ENCODE measurements at regions not wholly inside any gene's neighbourhood (a gene's known extent, or its start where the extent isn't known, plus 50 kb on each side); places are given as distances from the start of the nearest gene placed in this dataset.

- TF ChIP-seq CTCF (IDR thresholded peaks at IDR 0.05; ENCODE audit: insufficient read depth, low read length), result no peak
- no peak overlapping the region for H3K4me3 ChIP-seq (ENCODE audit: low read depth, low read length)
- no peak for DNase-seq (ENCODE audit: low read depth)
These were observed 215.3 kb upstream of the SSTR4 start for GRCh38 chr20:22819784-22820183.

- TF ChIP-seq CTCF (IDR thresholded peaks at IDR 0.05; ENCODE audit: insufficient read depth, low read length), result no peak
- no peak overlapping the region for H3K4me3 ChIP-seq (ENCODE audit: low read depth, low read length)
- DNase-seq (ENCODE audit: low read depth), result no peak
These were observed 213.9 kb upstream of the SSTR4 start for GRCh38 chr20:22821081-22821727.

GRCh38 chr20:22821796-22822195 is 213.3 kb upstream of the SSTR4 start:
- no peak for TF ChIP-seq CTCF (IDR thresholded peaks at IDR 0.05; ENCODE audit: insufficient read depth, low read length)
- H3K4me3 ChIP-seq (ENCODE audit: low read depth, low read length), result no peak overlapping the region
- no peak for DNase-seq (ENCODE audit: low read depth)

- no peak for TF ChIP-seq CTCF (IDR thresholded peaks at IDR 0.05; ENCODE audit: insufficient read depth, low read length)
- no peak for DNase-seq (ENCODE audit: low read depth)
These were observed 212.0 kb upstream of the SSTR4 start for GRCh38 chr20:22823119-22823518.

GRCh38 chr20:22824077-22824476 is 211.0 kb upstream of the SSTR4 start:
- H3K4me3 ChIP-seq (ENCODE audit: low read depth, low read length), result no peak overlapping the region
- DNase-seq (ENCODE audit: low read depth), result no peak
- no peak for TF ChIP-seq CTCF (IDR thresholded peaks at IDR 0.05; ENCODE audit: insufficient read depth, low read length)

More at GRCh38 chr20:22823119-22823518, 212.0 kb upstream of the SSTR4 start:
- H3K4me3 ChIP-seq (ENCODE audit: low read depth, low read length), result no peak overlapping the region

- no peak for TF ChIP-seq CTCF (IDR thresholded peaks at IDR 0.05; ENCODE audit: insufficient read depth, low read length)
- H3K4me3 ChIP-seq (ENCODE audit: low read depth, low read length), result no peak overlapping the region
- no peak for DNase-seq (ENCODE audit: low read depth)
These were observed 210.0 kb upstream of the SSTR4 start for GRCh38 chr20:22825076-22825475.

GRCh38 chr20:22825546-22825945 is 209.6 kb upstream of the SSTR4 start:
- H3K4me3 ChIP-seq (ENCODE audit: low read depth, low read length), result no peak overlapping the region
- DNase-seq (ENCODE audit: low read depth), result no peak
- TF ChIP-seq CTCF (IDR thresholded peaks at IDR 0.05; ENCODE audit: insufficient read depth, low read length), result no peak

Data from fibroblast of the aortic adventitia (primary cell).